ENCODE measurements at regions not wholly inside any gene's neighbourhood (a gene's known extent, or its start where the extent isn't known, plus 50 kb on each side); places are given as distances from the start of the nearest gene placed in this dataset.

- no peak for TF ChIP-seq SNAI2 (CRISPR knock-in tag; IDR thresholded peaks at IDR 0.05)
- TF ChIP-seq TCF4 (CRISPR knock-in tag; IDR thresholded peaks at IDR 0.05; ENCODE audit: borderline replicate concordance) = no peak
- TF ChIP-seq ZFP3 (CRISPR knock-in tag; IDR thresholded peaks at IDR 0.05) = no peak
- no peak for TF ChIP-seq CSDC2 (CRISPR knock-in tag; IDR thresholded peaks at IDR 0.05)
- no peak for TF ChIP-seq CSRNP3 (CRISPR knock-in tag; IDR thresholded peaks at IDR 0.05)
- no peak for TF ChIP-seq ZFP30 (CRISPR knock-in tag; IDR thresholded peaks at IDR 0.05)
- no peak for TF ChIP-seq RARB (CRISPR knock-in tag; IDR thresholded peaks at IDR 0.05)
- TF ChIP-seq TSHZ2 (CRISPR knock-in tag; IDR thresholded peaks at IDR 0.05) = no peak
Observed at GRCh38 chr6:63460971-63461370, 111.3 kb upstream of the LOC128125822 start (continued).

GRCh38 chr6:63464060-63464459 is 108.2 kb upstream of the LOC128125822 start:
- TF ChIP-seq ZFP30 (CRISPR knock-in tag; IDR thresholded peaks at IDR 0.05) (no peak), CSRNP3 (CRISPR knock-in tag; IDR thresholded peaks at IDR 0.05) (no peak), ZNF70 (CRISPR knock-in tag; IDR thresholded peaks at IDR 0.05) (no peak), ARNTL (CRISPR knock-in tag; IDR thresholded peaks at IDR 0.05; ENCODE audit: borderline replicate concordance, low read depth) (no peak), TSHZ2 (CRISPR knock-in tag; IDR thresholded peaks at IDR 0.05) (no peak), BACH2 (CRISPR knock-in tag; IDR thresholded peaks at IDR 0.05; ENCODE audit: borderline replicate concordance) (no peak), ZNF8 (CRISPR knock-in tag; IDR thresholded peaks at IDR 0.05) (no peak), GLIS3 (CRISPR knock-in tag; IDR thresholded peaks at IDR 0.05) (no peak), SNAI2 (CRISPR knock-in tag; IDR thresholded peaks at IDR 0.05) (no peak), PATZ1 (CRISPR knock-in tag; IDR thresholded peaks at IDR 0.05; ENCODE audit: borderline replicate concordance) (no peak), ZC3H10 (CRISPR knock-in tag; IDR thresholded peaks at IDR 0.05) (no peak), ZFP3 (CRISPR knock-in tag; IDR thresholded peaks at IDR 0.05) (no peak), TOX (CRISPR knock-in tag; IDR thresholded peaks at IDR 0.05; ENCODE audit: borderline replicate concordance) (no peak), TCF4 (CRISPR knock-in tag; IDR thresholded peaks at IDR 0.05; ENCODE audit: borderline replicate concordance) (no peak), ISL1 (CRISPR knock-in tag; IDR thresholded peaks at IDR 0.05) (no peak), CSDC2 (CRISPR knock-in tag; IDR thresholded peaks at IDR 0.05) (no peak), OSR1 (CRISPR knock-in tag; IDR thresholded peaks at IDR 0.05) (no peak), CREB5 (CRISPR knock-in tag; IDR thresholded peaks at IDR 0.05; ENCODE audit: low read depth) (no peak), POU6F1 (CRISPR knock-in tag; IDR thresholded peaks at IDR 0.05; ENCODE audit: borderline replicate concordance, low read depth) (no peak), RARB (CRISPR knock-in tag; IDR thresholded peaks at IDR 0.05) (no peak)
- no peak for ATAC-seq
